ENCODE measurements at regions not wholly inside any gene's neighbourhood (a gene's known extent, or its start where the extent isn't known, plus 50 kb on each side); places are given as distances from the start of the nearest gene placed in this dataset.

DNA sequence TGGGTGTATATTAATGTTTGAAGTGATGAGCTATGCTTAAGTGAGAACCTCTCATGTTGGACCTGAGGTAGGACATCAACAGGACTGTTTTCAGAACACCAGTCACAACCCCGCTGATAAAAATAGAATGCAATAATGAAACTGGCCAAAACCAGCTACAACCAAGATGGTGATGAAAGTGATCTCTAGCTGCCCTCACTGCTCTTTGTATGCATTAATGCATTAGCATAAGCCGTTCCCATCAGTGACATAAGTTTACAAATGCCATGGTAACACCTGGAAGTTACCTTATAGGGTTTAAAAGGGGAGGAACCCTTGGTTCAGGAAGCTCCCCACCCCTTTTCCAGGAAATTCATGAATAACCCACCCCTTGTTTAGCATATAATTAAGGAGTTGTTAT lies 672.5 kb upstream of the EEF2KMT start:
- TF ChIP-seq CTCF (optimal IDR thresholded peaks at IDR 0.05 in 1 of 3, IDR thresholded peaks at IDR 0.05 in 1 of 3, conservative IDR thresholded peaks at IDR 0.05 in 1 of 3; ENCODE audit: extremely low read depth in 1 of 3, insufficient read depth in 2 of 3, low read length in 3 of 3), result no peak
- no peak for TF ChIP-seq EZH2 (IDR thresholded peaks at IDR 0.05; ENCODE audit: low read length)
- H3K79me2 ChIP-seq (ENCODE audit: control insufficient read depth, insufficient read depth, low read length), result no peaks in the 10 kb centered on the region
- FAIRE-seq, result no peak
- H3K36me3 ChIP-seq (ENCODE audit: control insufficient read depth in 2 of 2, extremely low read depth in 1 of 2, insufficient read depth in 2 of 2, low read length in 2 of 2), result no peaks in the 10 kb centered on the region
- no peaks in the 10 kb centered on the region for H3K4me1 ChIP-seq (ENCODE audit: control insufficient read depth, extremely low read depth, insufficient read depth, low read length)
- H3K9me1 ChIP-seq (ENCODE audit: control insufficient read depth, extremely low read depth, insufficient read depth, low read length), result no peaks in the 10 kb centered on the region
- H3K27ac ChIP-seq (ENCODE audit: control insufficient read depth, insufficient read depth, low read length), result no peak overlapping the region
- no peak overlapping the region for H3K9ac ChIP-seq (ENCODE audit: control insufficient read depth, extremely low read depth, insufficient read depth, low read length)
- H3K27me3 ChIP-seq (ENCODE audit: control insufficient read depth, extremely low read depth, insufficient read depth, low read length), result no peaks in the 10 kb centered on the region
- DNase-seq (ENCODE audit: low read depth, low spot score), result no peak
- H3K4me2 ChIP-seq (ENCODE audit: control insufficient read depth, extremely low read depth, insufficient read depth, low read depth, low read length), result no peak overlapping the region
- H3K9me3 ChIP-seq (ENCODE audit: control insufficient read depth, low read depth, low read length), result peaks cover 2% of the 10 kb centered on the region
- H4K20me1 ChIP-seq (ENCODE audit: control insufficient read depth, extremely low read depth, insufficient read depth, low read length), result no peaks in the 10 kb centered on the region
- dilution Hi-C loops (cut with MboI; ENCODE audit: extremely low pct_ligation_motif_present, low sequenced_read_pairs), result no loop called here
- H3K4me3 ChIP-seq (ENCODE audit: control insufficient read depth in 2 of 3, extremely low read depth in 1 of 3, insufficient read depth in 2 of 3, low read depth in 1 of 3, low read length in 3 of 3), result no peak overlapping the region
- no peak overlapping the region for H2AFZ ChIP-seq (ENCODE audit: control insufficient read depth, low read length)

DNA sequence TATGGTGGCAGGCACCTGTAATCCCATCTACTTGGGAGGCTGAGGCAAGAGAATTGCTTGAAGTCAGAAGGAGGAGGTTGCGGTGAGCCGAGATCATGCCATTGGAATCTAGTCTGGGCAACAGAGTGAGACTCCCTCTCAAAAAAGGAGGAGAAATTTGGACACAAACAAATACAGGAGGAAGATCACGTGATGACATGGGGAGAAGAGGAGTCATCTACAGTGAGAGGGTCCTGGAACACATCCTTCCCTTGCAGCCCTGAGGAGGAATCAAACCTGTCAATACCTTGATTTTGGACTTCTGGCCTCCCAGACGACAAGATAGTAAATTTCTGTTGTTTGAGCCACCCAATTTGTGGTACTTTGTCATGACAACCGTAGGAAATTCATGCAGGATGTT lies 671.9 kb upstream of the EEF2KMT start:
- Histone ChIP-seq H3K9me1 (ENCODE audit: control insufficient read depth, extremely low read depth, insufficient read depth, low read length) (no peaks in the 10 kb centered on the region), H3K4me2 (ENCODE audit: control insufficient read depth, extremely low read depth, insufficient read depth, low read depth, low read length) (no peak overlapping the region), H4K20me1 (ENCODE audit: control insufficient read depth, extremely low read depth, insufficient read depth, low read length) (no peaks in the 10 kb centered on the region), H2AFZ (ENCODE audit: control insufficient read depth, low read length) (no peak overlapping the region), H3K9ac (ENCODE audit: control insufficient read depth, extremely low read depth, insufficient read depth, low read length) (no peak overlapping the region), H3K4me3 (ENCODE audit: control insufficient read depth in 2 of 3, extremely low read depth in 1 of 3, insufficient read depth in 2 of 3, low read depth in 1 of 3, low read length in 3 of 3) (no peak overlapping the region), H3K27me3 (ENCODE audit: control insufficient read depth, extremely low read depth, insufficient read depth, low read length) (no peaks in the 10 kb centered on the region), H3K9me3 (ENCODE audit: control insufficient read depth, low read depth, low read length) (peaks cover 2% of the 10 kb centered on the region), H3K79me2 (ENCODE audit: control insufficient read depth, insufficient read depth, low read length) (no peaks in the 10 kb centered on the region), H3K36me3 (ENCODE audit: control insufficient read depth in 2 of 2, extremely low read depth in 1 of 2, insufficient read depth in 2 of 2, low read length in 2 of 2) (no peaks in the 10 kb centered on the region), H3K27ac (ENCODE audit: control insufficient read depth, insufficient read depth, low read length) (no peak overlapping the region), H3K4me1 (ENCODE audit: control insufficient read depth, extremely low read depth, insufficient read depth, low read length) (no peaks in the 10 kb centered on the region)
- dilution Hi-C loops (cut with MboI; ENCODE audit: extremely low pct_ligation_motif_present, low sequenced_read_pairs), result no loop called here
- TF ChIP-seq CTCF (optimal IDR thresholded peaks at IDR 0.05 in 1 of 3, IDR thresholded peaks at IDR 0.05 in 1 of 3, conservative IDR thresholded peaks at IDR 0.05 in 1 of 3; ENCODE audit: extremely low read depth in 1 of 3, insufficient read depth in 2 of 3, low read length in 3 of 3) (no peak), EZH2 (IDR thresholded peaks at IDR 0.05; ENCODE audit: low read length) (no peak)
- DNase-seq (ENCODE audit: low read depth, low spot score), result no peak
- FAIRE-seq, result no peak

Measured in keratinocyte (primary cell).